Left renal cortex interstitium (tissue), 4 donors: ENCODE measurements at regions not wholly inside any gene's neighbourhood (a gene's known extent, or its start where the extent isn't known, plus 50 kb on each side); places are given as distances from the start of the nearest gene placed in this dataset.

Experiments
- DNase-seq, 4 donors: peaks; one replicate each; pipeline ENCODE4 v3.0.0-alpha.2; 2013; ENCODE audit warnings: low read depth in 4 of 4, low spot score in 2 of 4, missing footprints in 1 of 4

DNA sequence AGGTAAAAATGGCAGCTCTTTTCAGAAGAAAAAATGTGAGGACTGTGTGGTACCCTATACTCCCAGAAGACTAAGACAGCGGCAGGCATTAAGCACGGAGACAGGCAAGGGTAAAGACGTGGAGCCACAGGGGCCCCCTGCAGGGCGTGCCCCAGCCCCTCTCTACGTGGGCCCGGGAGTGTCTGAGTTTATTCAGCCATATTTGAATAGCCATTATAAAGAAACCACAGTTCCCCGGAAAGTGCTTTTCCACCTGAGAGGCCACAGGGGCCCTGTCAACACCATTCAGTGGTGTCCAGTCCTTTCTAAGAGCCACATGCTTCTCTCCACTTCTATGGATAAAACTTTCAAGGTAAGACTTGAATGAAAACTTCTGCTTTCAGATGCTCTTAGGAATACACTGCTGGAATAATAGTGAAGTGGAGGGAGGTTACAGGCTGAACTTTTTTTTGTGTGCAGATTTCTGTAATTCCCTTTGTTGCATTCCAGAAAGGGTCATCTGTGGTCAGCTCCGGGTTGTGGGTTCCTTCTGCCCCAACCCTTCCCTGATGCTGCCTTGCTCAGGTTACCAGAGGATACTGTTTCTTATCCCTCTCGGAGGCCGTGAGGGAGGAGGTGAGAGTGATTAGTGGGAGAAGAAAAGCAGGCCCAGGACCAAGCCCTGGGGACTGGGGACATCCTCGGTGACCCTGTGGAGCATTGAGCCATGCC is 58.4 kb downstream of the SLC25A47 start:
- DNase-seq, result no peak

DNA sequence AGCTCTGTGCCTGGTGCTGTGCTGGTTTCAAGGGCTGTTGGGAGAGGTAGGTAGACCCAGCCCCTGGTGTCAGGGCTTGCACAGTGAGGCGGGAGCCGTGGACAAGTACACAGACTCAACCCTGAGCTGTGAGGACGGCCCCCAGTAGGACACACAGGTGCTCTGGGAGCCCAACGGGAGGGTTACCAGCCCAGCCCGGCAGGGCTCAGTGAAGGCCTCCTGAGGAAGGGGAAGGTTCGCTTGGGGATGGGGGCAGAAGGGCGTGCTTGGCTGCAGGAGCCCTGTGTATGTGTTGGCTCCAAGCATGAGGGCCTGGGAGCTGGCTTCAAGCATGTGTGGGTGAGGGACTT is 58.9 kb downstream of the SLC25A47 start:
- no peak for DNase-seq

DNA sequence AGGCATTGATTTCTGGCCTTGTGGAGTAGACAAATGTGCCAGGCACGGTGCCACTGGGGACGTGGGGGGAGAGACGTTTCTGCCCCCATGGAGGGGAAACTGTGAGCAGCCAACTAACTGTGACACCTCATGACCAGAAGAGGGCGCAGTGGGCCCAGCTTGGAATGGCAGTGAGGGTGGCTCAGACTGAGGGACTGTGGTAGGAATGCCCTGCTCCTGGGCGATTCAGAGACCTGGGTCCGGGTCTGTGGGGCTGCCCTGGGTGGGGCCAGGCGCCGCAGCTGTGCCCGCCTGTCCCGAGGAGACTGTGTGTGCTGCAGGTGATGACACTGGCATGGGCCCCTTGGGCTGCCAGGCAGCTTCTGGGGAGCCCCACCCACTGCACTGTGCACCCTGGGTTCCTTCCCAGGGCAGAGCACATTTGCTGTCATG is 60.6 kb downstream of the SLC25A47 start:
- DNase-seq, result peak in 1 of 4 donors; percentile 53

DNA sequence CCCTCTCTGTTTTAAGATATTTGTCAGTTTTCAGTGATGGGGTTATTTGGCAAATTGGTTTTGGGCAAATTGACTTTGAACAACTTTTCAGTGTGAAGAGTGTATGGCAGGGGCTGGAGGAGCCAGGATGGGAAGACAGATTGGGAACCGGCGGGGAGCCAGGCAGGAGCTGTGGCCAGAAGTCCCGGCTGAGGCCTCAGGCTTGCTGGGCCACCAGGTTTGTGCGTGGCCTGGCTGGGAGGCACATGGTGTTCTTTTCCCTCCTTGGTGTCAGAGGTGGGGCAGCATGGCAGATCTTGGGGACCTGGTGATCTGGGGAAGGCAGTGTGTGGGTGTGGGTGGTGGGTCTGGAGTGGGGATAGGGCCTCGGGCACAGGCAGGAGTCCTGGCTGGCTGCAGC is 61.1 kb downstream of the SLC25A47 start:
- no peak for DNase-seq

DNA sequence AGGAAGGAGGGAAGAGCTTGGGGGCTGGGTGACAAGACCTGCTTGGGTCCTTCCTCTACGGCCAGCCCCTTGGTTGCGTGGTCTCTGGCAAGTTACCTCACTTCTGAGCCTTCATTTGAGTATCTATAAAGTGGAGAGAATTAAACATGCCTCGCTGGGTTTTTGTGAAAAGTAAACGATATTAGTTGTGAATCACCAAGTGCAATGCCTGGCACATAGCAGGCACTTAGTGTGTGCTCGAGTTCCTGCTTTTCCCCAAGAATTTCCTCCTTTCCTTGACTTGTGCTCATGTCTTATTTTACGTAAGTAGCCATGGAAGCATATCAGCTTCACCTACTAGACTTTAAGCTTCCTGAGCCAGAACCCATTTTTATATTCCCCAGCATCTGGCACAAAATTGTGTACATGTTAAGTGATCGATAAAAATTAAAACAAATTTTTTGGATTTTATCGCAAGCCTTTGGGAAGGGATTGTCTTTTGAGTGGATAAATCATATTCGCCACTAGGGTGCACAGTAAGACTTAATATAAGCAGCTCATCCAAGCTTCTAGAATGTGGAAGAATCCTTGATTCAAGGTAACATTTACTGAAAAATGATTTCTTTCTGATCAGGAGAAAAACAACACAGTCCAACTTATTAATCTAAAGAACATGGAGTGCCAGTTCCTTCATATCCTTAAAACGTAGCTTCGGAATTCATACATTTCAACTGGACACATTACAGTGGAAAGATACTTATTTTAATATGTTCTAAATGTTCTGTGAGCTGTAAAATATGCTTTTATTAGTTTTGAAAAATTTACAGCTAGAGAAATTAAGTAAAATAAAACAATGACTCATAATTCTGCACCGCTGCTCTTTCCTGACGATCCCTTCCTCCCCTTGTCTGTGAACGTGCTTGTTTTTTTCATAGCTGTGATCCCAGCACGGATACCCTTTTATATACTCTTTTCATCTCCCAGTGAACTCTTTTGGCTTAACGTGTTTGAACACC is 62.0 kb downstream of the SLC25A47 start:
- DNase-seq, result no peak

DNA sequence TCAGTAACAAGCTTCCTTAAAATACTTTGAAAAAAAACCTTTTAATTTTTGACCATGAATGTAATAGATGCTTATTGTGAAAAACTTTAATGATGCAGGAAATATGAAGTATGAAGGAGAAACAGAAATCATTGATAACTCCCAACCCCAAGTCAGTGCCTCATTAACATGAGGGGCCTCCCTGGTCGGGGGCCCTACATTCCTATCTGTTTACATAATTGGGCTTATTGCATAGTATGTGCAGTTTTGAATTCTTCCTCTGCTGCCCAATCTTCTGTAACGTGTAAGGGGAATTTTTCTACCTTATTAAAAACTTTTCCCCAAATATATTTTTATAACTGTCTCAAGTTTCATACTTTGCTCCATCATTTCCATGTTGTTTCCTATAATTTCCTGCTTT is 63.0 kb downstream of the SLC25A47 start:
- no peak for DNase-seq

DNA sequence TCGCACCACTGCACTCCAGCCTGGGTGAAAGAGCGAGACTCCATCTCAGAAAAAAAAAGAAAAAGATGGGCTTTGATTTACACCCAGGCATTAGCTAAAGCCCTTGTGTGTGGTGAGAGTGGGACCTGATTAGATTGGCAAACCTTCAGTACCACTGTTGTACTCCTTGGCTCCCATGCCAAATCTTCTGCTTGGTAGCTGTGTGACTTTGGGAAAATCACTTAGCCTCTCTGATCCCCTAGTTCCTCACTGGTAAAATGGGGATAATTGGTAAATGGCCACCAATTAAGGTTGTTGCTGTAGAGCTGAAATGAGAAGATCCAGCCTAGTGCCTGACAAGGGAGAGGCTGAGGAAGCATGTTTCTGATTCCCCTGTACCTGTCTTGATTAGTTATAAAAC is 63.7 kb downstream of the SLC25A47 start:
- no peak for DNase-seq

DNA sequence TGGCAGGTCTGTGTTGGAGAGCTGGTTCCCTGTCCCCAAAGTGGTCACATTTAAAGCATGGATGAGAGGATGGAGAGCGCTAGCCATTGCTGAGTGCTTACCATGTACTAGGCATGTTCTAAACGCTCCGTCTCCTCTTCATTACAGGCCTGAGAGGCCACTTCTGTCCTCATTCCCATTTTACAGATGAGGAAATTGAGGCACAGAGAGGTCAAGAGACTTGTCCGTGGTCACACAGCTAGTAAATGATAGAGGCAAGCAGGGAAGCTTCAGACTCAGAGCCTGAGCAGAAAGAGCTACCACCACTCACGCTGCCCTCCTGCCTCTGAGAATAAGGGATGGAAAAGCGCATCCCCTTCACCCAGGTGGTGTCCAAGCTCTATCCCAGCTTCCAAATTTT is 64.3 kb downstream of the SLC25A47 start:
- DNase-seq, result no peak

DNA sequence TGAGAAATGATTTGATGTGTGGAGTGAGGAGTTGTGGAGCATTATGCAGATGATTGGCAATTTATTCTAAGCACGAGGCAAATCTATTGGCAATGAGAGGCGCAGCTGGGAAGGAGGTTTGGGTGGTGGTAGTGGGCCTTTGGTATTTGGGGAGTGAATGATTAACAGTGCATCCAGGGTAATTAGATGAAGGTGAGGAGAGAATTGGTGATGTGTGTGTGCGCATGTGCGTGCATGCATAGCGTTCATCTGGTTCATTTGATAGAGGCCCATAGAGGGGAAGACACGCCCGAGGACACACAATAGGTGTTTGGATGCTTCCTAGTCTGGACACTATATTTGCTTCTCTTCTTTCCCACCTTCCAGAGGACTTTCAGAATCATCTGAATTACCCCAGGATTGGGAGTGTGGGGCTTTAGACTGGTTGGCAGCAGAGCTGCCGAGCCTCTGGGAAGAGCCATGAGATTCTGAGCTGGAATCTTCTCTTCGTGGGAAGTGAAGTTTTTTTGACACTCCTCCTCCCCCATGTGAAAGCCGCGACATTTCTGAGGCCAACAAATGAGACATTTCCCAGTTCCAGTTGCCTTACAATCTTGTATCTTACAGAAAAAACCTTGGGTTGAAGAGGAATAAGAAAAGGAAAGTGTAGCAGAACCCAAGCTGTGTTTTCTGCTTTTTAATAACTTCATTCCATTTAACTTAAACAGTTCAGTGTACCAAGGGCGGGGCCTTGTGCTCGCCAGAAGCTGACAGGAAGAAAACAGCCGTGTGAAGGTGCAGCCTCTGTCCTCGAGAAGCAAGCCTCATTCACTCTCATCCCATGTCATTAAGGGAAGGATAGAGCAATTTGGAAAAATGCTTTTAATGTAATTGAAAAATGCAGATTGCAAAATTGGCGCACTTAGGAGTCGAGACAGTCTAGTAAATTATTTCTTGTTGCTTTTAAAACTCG is 65.2 kb downstream of the SLC25A47 start:
- DNase-seq, result no peak

DNA sequence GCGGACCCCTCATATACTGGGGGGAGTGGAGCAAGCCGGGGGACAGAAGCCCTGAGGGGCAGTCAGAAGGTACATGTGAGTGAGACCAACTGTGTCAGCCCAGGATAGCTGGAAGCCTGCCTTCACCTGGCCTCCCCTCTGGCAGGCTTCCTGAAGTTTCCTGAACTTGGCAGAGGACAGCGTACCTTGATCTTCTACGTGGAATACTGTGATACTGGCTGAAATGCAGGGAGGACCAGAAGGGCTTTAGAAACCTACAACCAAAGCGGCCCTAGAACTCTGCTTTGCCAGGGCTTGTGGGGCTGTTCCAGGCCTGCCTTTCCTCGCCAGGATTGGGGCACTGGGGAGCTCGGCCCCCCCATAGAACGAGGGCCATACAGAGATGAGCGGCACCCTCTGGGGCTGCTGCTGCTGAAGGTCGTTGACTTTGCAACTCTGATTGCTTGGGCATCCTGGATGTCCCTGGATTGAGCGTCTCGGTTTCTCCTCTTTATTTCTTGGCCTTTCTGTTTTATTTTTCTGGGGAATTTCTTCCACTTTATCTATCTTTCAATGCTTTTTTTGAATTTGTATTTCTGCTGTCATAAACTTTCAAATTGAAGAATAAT is 66.5 kb downstream of the SLC25A47 start:
- no peak for DNase-seq

DNA sequence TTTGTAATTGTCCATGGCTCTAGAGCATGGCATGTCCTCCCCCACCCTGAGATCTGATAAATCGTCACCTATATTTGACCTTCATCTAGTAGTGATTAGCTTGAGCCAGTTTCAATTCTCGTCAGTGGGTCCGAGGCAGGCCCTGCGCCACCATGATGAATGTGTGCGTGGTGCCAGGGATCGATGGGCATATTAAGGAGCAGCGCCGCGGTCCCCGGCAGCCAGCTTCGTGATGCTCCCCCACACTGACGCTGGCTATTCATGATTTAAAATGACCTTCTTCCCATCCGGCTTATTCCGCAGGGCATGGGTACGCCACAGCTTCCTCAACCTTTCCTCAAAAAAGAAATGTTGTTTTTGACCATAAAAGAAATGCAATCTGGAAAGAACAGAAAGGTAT is 68.0 kb downstream of the SLC25A47 start:
- no peak for DNase-seq

DNA sequence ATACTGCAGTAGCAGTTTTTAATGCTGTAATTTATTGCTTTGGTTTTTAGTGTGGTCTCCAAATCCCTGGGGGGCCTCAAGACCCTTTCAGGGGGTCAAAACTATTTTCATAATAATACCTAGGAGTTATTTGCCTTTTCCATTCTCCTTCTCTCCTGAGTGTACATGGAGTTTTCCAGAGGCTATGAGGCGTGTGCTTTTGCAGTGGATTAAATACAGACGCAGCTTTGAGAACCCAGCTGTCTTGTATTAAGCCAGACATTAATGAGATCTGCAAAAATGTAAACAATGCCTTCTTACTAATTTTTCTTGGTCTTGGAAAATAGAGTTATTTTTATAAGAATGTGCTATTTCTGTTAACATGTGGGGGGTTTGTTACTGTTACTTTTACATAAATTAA is 68.6 kb downstream of the SLC25A47 start:
- DNase-seq, result no peak

DNA sequence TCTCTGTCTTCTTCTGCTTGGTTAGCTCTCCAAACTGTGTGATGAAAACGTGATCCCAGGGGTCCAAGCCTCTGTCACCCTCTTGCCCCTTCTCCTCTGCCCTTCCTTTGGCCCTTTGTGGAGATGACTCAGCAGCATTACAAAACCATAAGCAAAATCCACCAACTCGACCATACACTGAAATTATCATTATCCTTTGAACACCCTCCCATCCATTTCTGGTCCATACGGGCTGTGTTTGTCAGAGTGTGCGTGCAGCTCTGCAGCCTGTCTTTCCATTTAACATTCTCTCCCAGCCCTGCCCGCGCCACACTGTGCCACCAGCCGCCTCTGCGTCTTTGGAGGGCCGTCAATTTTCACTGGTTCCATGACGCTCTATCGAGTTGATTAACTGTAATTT is 69.2 kb downstream of the SLC25A47 start:
- no peak for DNase-seq

DNA sequence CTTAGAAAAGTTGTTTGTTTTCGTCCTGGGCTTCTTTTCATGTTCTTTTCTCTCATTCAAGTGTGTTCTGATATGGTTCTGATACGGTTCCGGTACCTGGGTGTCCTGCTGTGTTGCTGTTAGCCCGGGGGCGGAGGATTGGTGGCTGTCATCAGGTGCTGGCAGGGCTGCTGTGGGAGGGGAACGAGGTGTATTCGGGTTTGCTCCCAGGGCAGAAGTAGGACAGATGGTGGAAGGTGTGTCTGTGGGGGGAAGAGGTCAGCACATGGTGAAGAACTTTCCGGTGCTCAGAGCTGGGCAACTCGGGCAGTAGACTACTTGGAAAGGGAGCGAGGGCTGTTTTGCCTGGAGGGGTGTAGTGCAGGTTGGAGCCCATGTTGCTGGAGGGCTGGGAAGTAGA is 70.2 kb downstream of the SLC25A47 start:
- no peak for DNase-seq

DNA sequence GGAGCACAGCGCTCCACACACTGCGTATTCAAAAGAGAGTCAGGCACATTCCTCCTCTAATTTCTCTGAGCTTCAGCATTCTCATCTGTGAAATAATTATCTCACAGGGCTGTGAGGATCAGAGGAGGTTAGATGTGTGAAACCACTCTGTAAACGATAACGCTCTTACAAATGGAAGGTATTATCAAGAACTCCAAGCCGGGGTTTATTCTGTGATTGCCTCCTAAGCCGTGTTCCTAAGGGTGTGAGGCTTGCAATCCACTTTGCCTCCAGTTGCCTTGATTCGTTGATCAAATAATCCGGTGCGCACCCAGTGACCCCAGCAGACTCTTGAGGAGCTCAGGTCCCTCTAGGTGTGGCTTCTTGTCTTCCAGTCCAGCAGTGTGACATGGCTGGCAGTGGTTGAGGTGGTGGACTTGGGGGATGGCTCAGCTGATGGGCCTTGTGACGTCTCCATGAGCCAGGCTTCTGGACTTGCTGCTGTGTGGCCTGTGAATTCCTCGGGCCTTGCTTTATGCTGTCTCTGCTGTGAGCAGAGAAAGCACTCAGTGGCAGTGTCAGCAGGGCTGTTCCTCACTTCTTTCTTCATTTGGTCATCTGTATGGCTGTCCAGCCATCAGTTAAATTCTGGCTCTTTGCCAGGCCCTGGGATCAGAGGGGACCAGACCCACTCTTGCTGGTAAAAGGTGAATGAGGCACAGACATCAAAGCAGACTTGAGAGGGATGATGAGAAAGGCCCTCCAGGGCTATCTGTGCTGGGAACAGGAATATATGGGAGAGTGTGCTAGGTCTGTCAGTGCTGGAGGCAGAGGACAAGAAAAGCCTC is 71.0 kb downstream of the SLC25A47 start:
- DNase-seq, result no peak

DNA sequence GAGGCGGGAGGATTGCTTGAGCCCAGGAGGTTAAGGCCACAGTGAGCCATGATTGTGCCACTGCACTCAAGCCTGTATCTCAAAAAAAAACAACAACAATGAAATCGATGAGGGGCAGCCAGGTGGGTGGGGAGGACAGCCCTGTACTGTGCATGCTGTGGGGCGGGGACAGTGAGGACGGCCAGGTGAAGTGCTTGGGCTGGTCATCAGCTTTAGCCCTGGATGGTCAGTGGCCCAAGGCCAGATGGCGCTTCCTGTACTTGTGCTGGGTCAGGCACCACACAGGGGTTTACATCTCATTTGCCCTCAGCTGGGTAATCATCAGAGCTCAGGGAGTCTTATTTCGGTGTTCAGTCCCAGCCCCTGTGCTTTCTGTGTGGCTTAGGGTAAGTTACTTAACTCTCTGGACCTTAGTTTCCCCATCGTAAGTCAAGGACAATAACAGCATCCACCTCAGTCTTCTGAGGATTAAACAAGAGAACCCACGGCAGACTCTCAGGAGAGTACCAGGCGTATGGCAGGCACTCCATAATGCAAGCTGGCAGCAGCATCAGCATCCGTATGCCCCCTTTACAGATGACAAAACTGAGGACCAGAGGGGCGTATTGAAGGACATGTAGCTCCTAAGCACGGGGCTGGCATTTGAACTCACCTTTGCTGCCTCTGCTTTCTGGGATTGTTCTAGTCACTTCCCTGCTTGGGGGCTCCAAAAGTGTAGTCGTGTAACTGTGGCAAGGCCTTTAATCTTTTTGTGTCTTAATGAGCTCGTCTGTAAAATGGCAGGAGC is 71.9 kb downstream of the SLC25A47 start:
- no peak for DNase-seq

DNA sequence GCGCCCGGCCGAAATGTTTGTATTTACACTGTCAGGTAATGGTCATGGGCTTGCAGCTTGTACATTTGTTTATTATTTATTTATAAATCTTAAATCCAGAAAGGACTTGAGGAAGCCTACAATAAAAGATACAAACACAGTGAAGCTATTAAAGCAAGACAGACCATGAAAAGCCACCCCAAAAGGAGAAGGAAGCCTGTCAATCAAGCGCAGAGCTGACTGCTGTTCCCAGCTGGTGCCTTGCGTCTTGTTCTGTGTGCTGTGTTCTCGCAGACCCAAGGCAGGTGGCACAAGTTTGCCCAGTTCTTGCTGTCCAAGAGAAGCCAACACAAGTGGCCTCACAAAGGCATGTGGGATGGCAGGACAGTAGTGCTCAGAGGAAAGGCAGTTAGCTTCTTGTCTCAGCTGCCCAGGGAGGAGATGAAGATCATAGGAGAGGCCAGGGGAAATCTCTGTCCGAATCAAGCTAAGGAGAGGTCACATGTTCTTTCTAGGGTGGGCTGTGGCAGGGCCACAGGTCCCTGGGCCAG is 73.2 kb downstream of the SLC25A47 start:
- no peak for DNase-seq

DNA sequence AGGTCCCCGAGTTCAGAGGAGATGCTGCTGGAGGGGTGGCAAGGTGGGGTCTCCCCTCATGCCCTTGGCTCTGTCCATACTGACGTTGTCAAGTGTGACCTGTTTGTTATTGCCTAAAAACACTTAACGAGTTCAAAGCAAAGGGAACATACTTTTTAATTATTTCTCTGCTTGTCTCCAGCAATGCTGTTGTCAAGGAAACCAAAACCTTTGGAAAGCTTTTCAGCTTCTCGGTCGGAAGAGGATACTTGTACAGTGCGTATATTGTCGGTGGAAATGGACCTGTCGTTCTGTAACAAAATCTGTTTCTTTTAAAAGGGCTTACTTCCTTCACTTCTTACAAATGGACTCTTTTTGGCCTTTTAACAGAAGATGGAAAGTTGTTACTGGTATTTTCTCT is 73.9 kb downstream of the SLC25A47 start:
- no peak for DNase-seq

DNA sequence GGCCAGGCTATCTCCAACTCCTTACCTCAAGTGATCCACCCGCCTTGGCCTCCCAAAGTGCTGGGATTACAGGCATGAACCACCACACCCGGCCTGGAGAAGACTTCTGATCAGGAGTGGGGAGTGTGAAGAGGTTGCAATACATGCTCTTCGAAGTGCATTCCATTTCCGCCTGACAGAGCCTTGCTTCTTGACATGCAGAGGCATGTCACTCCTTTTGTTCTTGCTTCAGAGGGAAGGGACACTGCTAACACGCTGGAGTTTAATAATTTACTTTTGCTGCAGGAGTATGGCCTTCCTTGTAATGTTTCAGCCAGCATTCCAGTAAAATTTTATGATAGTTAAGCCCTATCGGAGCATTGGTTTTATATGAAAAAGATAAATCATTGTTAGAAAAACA is 74.9 kb downstream of the SLC25A47 start:
- DNase-seq, result no peak
